OCI-LY7 (cell line): ENCODE measurements at regions not wholly inside any gene's neighbourhood (a gene's known extent, or its start where the extent isn't known, plus 50 kb on each side); places are given as distances from the start of the nearest gene placed in this dataset.

Source experiments
- CTCF ChIP-seq: fragments of 200-600 bp; sonication (generic); conservative IDR thresholded peaks from 2 replicates; pipeline ENCODE4 v1.5.1; 2014; ENCODE audit warnings: mild to moderate bottlenecking, antibody characterized with exemption, low read length, moderate library complexity, mixed read lengths
- EZH2phosphoT487 ChIP-seq: fragments of 200-600 bp; sonication (generic); IDR thresholded peaks from 2 replicates; pipeline ENCODE4 v1.6.1; 2018; ENCODE audit warnings: low read depth, borderline replicate concordance, mild to moderate bottlenecking, mixed run types, antibody characterized with exemption, low read length, moderate library complexity, mixed read lengths

GRCh38 chrX:66698273-66699204 lies 59.7 kb upstream of the EDA2R start:
- TF ChIP-seq CTCF, result no peak
- TF ChIP-seq EZH2phosphoT487, result no peak
